ENCODE measurements at regions not wholly inside any gene's neighbourhood (a gene's known extent, or its start where the extent isn't known, plus 50 kb on each side); places are given as distances from the start of the nearest gene placed in this dataset.

- TF ChIP-seq POLR2A (IDR thresholded peaks at IDR 0.05; ENCODE audit: low read depth, low read length) (no peak), CTCF (conservative IDR thresholded peaks at IDR 0.05; ENCODE audit: low read depth, low read length) (no peak), CEBPB (IDR thresholded peaks at IDR 0.05; ENCODE audit: low read depth, low read length) (no peak), USF2 (IDR thresholded peaks at IDR 0.05; ENCODE audit: low read depth, low read length) (no peak), RFX5 (IDR thresholded peaks at IDR 0.05; ENCODE audit: low read depth, low read length) (no peak), BHLHE40 (IDR thresholded peaks at IDR 0.05; ENCODE audit: low read depth, low read length) (no peak), SMC3 (IDR thresholded peaks at IDR 0.05; ENCODE audit: low read depth, low read length) (no peak), RCOR1 (IDR thresholded peaks at IDR 0.05; ENCODE audit: insufficient replicate concordance, low read length) (no peak), CHD1 (IDR thresholded peaks at IDR 0.05; ENCODE audit: low read depth, low read length) (no peak), ELK1 (IDR thresholded peaks at IDR 0.05; ENCODE audit: borderline replicate concordance, low read depth, low read length) (no peak), RAD21 (IDR thresholded peaks at IDR 0.05; ENCODE audit: low read length) (no peak), NFE2L2 (IDR thresholded peaks at IDR 0.05; ENCODE audit: low read depth, low read length) (no peak), MXI1 (IDR thresholded peaks at IDR 0.05; ENCODE audit: borderline replicate concordance, low read depth, low read length) (no peak)
Measured at GRCh38 chr10:126847666-126848065, 57.6 kb upstream of the DOCK1 start.

All from IMR-90 (cell line).